GM20000 (cell line): ENCODE measurements at regions not wholly inside any gene's neighbourhood (a gene's known extent, or its start where the extent isn't known, plus 50 kb on each side); places are given as distances from the start of the nearest gene placed in this dataset.
A peak's percentile ranks its signal among the peaks of the same experiment; 100 is the strongest.
"Not testable (repeated sequence)": the region's sequence is repeated elsewhere in the genome, so short reads cannot be mapped to it uniquely, and the experiment has no call there.

Experiments
- DNase-seq: peaks from one replicate; pipeline ENCODE4 v3.0.0; 2012; ENCODE audit warnings: low spot score
- CTCF ChIP-seq: IDR thresholded peaks from 2 replicates; pipeline ENCODE4 v1.5.1; 2012; ENCODE audit warnings: mild to moderate bottlenecking, control low read depth; ENCODE audit errors: extremely low read depth, missing control alignments

- peak; percentile 26 for TF ChIP-seq CTCF
- peak; percentile 89 for DNase-seq
These were observed 94.7 kb upstream of the PLEKHM1 start for GRCh38 chr17:45585037-45585733.

GRCh38 chr17:45585794-45586650, 95.5 kb upstream of the PLEKHM1 start:
- DNase-seq = not testable (repeated sequence)
- peak; percentile 19 for TF ChIP-seq CTCF

GRCh38 chr17:45586651-45586934, 96.1 kb upstream of the PLEKHM1 start:
- DNase-seq = not testable (repeated sequence)

- peak; percentile 53 for TF ChIP-seq CTCF
- DNase-seq = peak; percentile 75
These were observed 102.0 kb upstream of the PLEKHM1 start for GRCh38 chr17:45592433-45592923.

GRCh38 chr17:45596347-45596746, 105.8 kb upstream of the PLEKHM1 start:
- not testable (repeated sequence) for DNase-seq

- DNase-seq = not testable (repeated sequence)
These were observed 109.8 kb upstream of the PLEKHM1 start for GRCh38 chr17:45600052-45601012.

- DNase-seq = not testable (repeated sequence)
These were observed 110.5 kb upstream of the PLEKHM1 start for GRCh38 chr17:45601013-45601412.

GRCh38 chr17:45601605-45602539, 111.4 kb upstream of the PLEKHM1 start:
- not testable (repeated sequence) for DNase-seq

GRCh38 chr17:45605751-45606150, 115.2 kb upstream of the PLEKHM1 start:
- not testable (repeated sequence) for DNase-seq

GRCh38 chr17:45619984-45620405, 129.5 kb upstream of the PLEKHM1 start:
- peak; percentile 62 for DNase-seq

GRCh38 chr17:45620468-45620867, 129.9 kb upstream of the PLEKHM1 start:
- DNase-seq = not testable (repeated sequence)

GRCh38 chr17:45621087-45621486, 130.6 kb upstream of the PLEKHM1 start:
- not testable (repeated sequence) for DNase-seq

- DNase-seq = not testable (repeated sequence)
These were observed 131.8 kb upstream of the PLEKHM1 start for GRCh38 chr17:45622295-45622694.
